Fibroblast of lung (primary cell): ENCODE measurements at regions not wholly inside any gene's neighbourhood (a gene's known extent, or its start where the extent isn't known, plus 50 kb on each side); places are given as distances from the start of the nearest gene placed in this dataset.

Experiments used
- EZH2 ChIP-seq: IDR thresholded peaks from 2 replicates; pipeline ENCODE4 v1.5.1; 2012; ENCODE audit warnings: low read length, control low read depth, mild to moderate bottlenecking; ENCODE audit errors: missing control alignments
- TF ChIP-seq, protein P1 (sequence below), 2 donors: IDR thresholded peaks in 1 of 2; conservative IDR thresholded peaks in 1 of 2; 1 replicate in 1 of 2; 2 replicates in 1 of 2; pipeline ENCODE4 v1.5.1; 2011 to 2012; ENCODE audit warnings: low read length in 2 of 2, control low read depth in 1 of 2, inconsistent platforms in 1 of 2, low read depth in 1 of 2, mild to moderate bottlenecking in 1 of 2

DNA sequence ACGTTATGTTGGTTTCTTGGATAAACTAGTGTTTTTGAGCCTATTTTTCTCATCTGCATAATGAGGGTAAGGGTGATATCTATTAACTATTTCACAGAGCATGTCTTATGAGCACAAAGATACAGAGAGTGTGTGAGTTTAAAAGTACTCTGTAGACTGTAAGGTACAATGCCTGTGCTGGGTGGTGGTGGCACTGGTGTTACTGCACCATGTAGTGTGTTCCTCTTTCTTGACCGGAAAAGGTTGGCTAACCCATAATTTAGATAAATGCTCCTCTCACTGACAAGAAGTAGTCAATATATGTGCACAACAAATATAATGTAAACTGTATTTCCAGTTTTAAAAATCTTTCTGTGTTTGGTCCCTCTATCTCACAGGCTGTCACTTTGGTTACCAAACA, 116.2 kb upstream of the MMS22L start:
- TF ChIP-seq, protein P1, sequence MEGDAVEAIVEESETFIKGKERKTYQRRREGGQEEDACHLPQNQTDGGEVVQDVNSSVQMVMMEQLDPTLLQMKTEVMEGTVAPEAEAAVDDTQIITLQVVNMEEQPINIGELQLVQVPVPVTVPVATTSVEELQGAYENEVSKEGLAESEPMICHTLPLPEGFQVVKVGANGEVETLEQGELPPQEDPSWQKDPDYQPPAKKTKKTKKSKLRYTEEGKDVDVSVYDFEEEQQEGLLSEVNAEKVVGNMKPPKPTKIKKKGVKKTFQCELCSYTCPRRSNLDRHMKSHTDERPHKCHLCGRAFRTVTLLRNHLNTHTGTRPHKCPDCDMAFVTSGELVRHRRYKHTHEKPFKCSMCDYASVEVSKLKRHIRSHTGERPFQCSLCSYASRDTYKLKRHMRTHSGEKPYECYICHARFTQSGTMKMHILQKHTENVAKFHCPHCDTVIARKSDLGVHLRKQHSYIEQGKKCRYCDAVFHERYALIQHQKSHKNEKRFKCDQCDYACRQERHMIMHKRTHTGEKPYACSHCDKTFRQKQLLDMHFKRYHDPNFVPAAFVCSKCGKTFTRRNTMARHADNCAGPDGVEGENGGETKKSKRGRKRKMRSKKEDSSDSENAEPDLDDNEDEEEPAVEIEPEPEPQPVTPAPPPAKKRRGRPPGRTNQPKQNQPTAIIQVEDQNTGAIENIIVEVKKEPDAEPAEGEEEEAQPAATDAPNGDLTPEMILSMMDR (conservative IDR thresholded peaks at IDR 0.05 in 1 of 2, IDR thresholded peaks at IDR 0.05 in 1 of 2; ENCODE audit: low read depth in 1 of 2, low read length in 2 of 2), result no peak
- no peak for TF ChIP-seq EZH2
